ENCODE measurements at regions not wholly inside any gene's neighbourhood (a gene's known extent, or its start where the extent isn't known, plus 50 kb on each side); places are given as distances from the start of the nearest gene placed in this dataset.

DNA sequence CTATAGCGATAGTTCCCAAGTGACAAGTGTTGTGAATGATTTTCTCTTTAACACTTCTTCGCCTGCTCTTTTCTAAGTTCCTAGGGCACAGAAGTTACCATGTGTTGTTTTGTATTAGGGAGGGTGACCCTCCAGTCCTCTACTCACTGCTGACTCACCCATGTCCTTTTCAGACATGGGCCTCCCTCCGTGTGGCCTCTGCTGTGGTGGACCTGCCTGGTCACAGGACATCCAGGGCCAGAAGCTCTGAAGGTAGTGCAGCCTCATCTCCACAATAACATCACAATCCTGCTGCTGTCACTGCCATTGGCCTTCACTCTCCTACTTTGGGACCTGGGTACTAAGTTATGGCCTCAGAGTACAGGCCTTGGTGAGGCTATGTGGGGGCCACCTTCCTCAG lies 87.1 kb upstream of the TNFAIP3 start:
- no peak for TF ChIP-seq TCF7 (IDR thresholded peaks at IDR 0.05; ENCODE audit: borderline replicate concordance)
- no peak for TF ChIP-seq BRCA1 (IDR thresholded peaks at IDR 0.05; ENCODE audit: low read depth, low read length)
- TF ChIP-seq CBX3 (IDR thresholded peaks at IDR 0.05; ENCODE audit: borderline replicate concordance, low read depth): no peak
- no peak for TF ChIP-seq CTCF (IDR thresholded peaks at IDR 0.05 in 2 of 3, conservative IDR thresholded peaks at IDR 0.05 in 1 of 3; ENCODE audit: control insufficient read depth in 2 of 3, extremely low read depth in 1 of 3, insufficient read depth in 1 of 3, low read depth in 3 of 3, low read length in 3 of 3)
- TF ChIP-seq CEBPB (IDR thresholded peaks at IDR 0.05; ENCODE audit: borderline replicate concordance in 1 of 2, low read depth in 2 of 2, low read length in 2 of 2): no peak
- no peak for TF ChIP-seq SMAD1 (IDR thresholded peaks at IDR 0.05; ENCODE audit: low read depth, partially characterized antibody)
- TF ChIP-seq, protein P1, sequence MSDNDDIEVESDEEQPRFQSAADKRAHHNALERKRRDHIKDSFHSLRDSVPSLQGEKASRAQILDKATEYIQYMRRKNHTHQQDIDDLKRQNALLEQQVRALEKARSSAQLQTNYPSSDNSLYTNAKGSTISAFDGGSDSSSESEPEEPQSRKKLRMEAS (IDR thresholded peaks at IDR 0.05; ENCODE audit: low read depth, low read length): no peak
- no peak for TF ChIP-seq TAF1 (IDR thresholded peaks at IDR 0.05; ENCODE audit: borderline replicate concordance, low read depth, low read length)
- no peak for TF ChIP-seq IRF3 (IDR thresholded peaks at IDR 0.05)
- TF ChIP-seq EP300 (IDR thresholded peaks at IDR 0.05; ENCODE audit: borderline replicate concordance in 1 of 2, control insufficient read depth in 1 of 2, low read depth in 2 of 2, low read length in 2 of 2): no peak
- no peak for TF ChIP-seq NFYB (IDR thresholded peaks at IDR 0.05; ENCODE audit: insufficient read depth, low read depth, low read length)
- no peak for TF ChIP-seq POLR2AphosphoS5 (IDR thresholded peaks at IDR 0.05; ENCODE audit: low read length)
